Mesothelial cell of epicardium (in vitro differentiated cells): ENCODE measurements at regions not wholly inside any gene's neighbourhood (a gene's known extent, or its start where the extent isn't known, plus 50 kb on each side); places are given as distances from the start of the nearest gene placed in this dataset.
"Not testable (repeated sequence)": the region's sequence is repeated elsewhere in the genome, so short reads cannot be mapped to it uniquely, and the experiment has no call there.

Experiments used
- DNase-seq, 2 experiments: peaks; one replicate each; pipeline ENCODE4 v3.0.0; 2021; ENCODE audit warnings: low spot score in 2 of 2; ENCODE audit not compliant: unreplicated experiment in 2 of 2
- H3K27ac Mint-ChIP-seq: 2 replicates; pipeline ENCODE4 v1.8.0; 2021; ENCODE audit warnings: mixed read lengths
- H3K27me3 Mint-ChIP-seq: 2 replicates; pipeline ENCODE4 v1.8.0; 2021; ENCODE audit warnings: low read depth, mixed read lengths
- H3K36me3 Mint-ChIP-seq: 2 replicates; pipeline ENCODE4 v1.8.0; 2021; ENCODE audit warnings: mixed read lengths
- H3K4me1 Mint-ChIP-seq: 2 replicates; pipeline ENCODE4 v1.8.0; 2021; ENCODE audit warnings: mixed read lengths
- H3K4me3 Mint-ChIP-seq: 2 replicates; pipeline ENCODE4 v1.8.0; 2021; ENCODE audit warnings: mild to moderate bottlenecking, moderate library complexity, mixed read lengths
- H3K9me3 Mint-ChIP-seq: 2 replicates; pipeline ENCODE4 v1.8.0; 2021; ENCODE audit warnings: mixed read lengths
- CTCF ChIP-seq: fragments of 200-600 bp; sonication (generic); IDR thresholded peaks from one replicate; pipeline ENCODE4 v1.5.0; 2021; ENCODE audit warnings: antibody characterized with exemption; ENCODE audit not compliant: unreplicated experiment

GRCh38 chr20:11509776-11510175, 407.9 kb upstream of the BTBD3 start:
- no peak for TF ChIP-seq CTCF
- Mint-ChIP-seq H3K9me3 (peaks cover 37% of the 10 kb centered on the region), H3K36me3 (no peaks in the 10 kb centered on the region), H3K4me1 (no peaks in the 10 kb centered on the region), H3K27me3 (no peaks in the 10 kb centered on the region), H3K27ac (no peak overlapping the region), H3K4me3 (no peak overlapping the region)
- no peak for DNase-seq

- H3K9me3 Mint-ChIP-seq: peaks cover 30% of the 10 kb centered on the region
- DNase-seq: no peak
- TF ChIP-seq CTCF: no peak
- no peaks in the 10 kb centered on the region for H3K36me3 Mint-ChIP-seq
- no peaks in the 10 kb centered on the region for H3K27me3 Mint-ChIP-seq
- H3K4me3 Mint-ChIP-seq: no peak overlapping the region
- H3K4me1 Mint-ChIP-seq: no peaks in the 10 kb centered on the region
- no peak overlapping the region for H3K27ac Mint-ChIP-seq
Measured at GRCh38 chr20:11511821-11512220, 405.9 kb upstream of the BTBD3 start.

GRCh38 chr20:11513241-11513745, 404.4 kb upstream of the BTBD3 start:
- H3K4me3 Mint-ChIP-seq, H3K4me1 Mint-ChIP-seq, H3K27ac Mint-ChIP-seq, H3K36me3 Mint-ChIP-seq, H3K27me3 Mint-ChIP-seq, DNase-seq: not testable (repeated sequence)
- H3K9me3 Mint-ChIP-seq: peaks cover 25% of the 10 kb centered on the region

- Mint-ChIP-seq H3K36me3 (no peaks in the 10 kb centered on the region), H3K4me3 (no peak overlapping the region), H3K27ac (no peak overlapping the region), H3K27me3 (peaks cover 2% of the 10 kb centered on the region), H3K4me1 (no peaks in the 10 kb centered on the region), H3K9me3 (peaks cover 7% of the 10 kb centered on the region)
- DNase-seq: no peak
- TF ChIP-seq CTCF: no peak
Measured at GRCh38 chr20:11516448-11516847, 401.2 kb upstream of the BTBD3 start.

- DNase-seq: no peak
- Mint-ChIP-seq H3K27me3 (peaks cover 5% of the 10 kb centered on the region), H3K36me3 (peaks cover 2% of the 10 kb centered on the region), H3K9me3 (peaks cover 21% of the 10 kb centered on the region), H3K4me1 (no peaks in the 10 kb centered on the region), H3K27ac (no peak overlapping the region), H3K4me3 (no peak overlapping the region)
- TF ChIP-seq CTCF: no peak
Measured at GRCh38 chr20:11520596-11520995, 397.1 kb upstream of the BTBD3 start.

- Mint-ChIP-seq H3K4me1 (no peaks in the 10 kb centered on the region), H3K36me3 (peaks cover 2% of the 10 kb centered on the region), H3K9me3 (peaks cover 24% of the 10 kb centered on the region), H3K27ac (no peak overlapping the region), H3K27me3 (peaks cover 5% of the 10 kb centered on the region), H3K4me3 (no peak overlapping the region)
- no peak for TF ChIP-seq CTCF
- DNase-seq: no peak
Measured at GRCh38 chr20:11521476-11522365, 396.0 kb upstream of the BTBD3 start.
